IMR-90 (cell line): ENCODE measurements at regions not wholly inside any gene's neighbourhood (a gene's known extent, or its start where the extent isn't known, plus 50 kb on each side); places are given as distances from the start of the nearest gene placed in this dataset.

ENCODE experiments used
- BHLHE40 ChIP-seq: fragments of 150-350 bp; IDR thresholded peaks from 2 replicates; pipeline ENCODE4 v1.6.1; 2016; ENCODE audit warnings: mild to moderate bottlenecking, low read depth, low read length
- CEBPB ChIP-seq: IDR thresholded peaks from 2 replicates; pipeline ENCODE4 v1.6.1; 2012; ENCODE audit warnings: low read depth, low read length, improper control_type of control experiment
- ELK1 ChIP-seq: fragments of 150-350 bp; IDR thresholded peaks from 2 replicates; pipeline ENCODE4 v1.6.1; 2016; ENCODE audit warnings: low read depth, mild to moderate bottlenecking, low read length, moderate library complexity, borderline replicate concordance
- MAFK ChIP-seq: IDR thresholded peaks from 2 replicates; pipeline ENCODE4 v1.6.1; 2012; ENCODE audit warnings: low read depth, low read length, improper control_type of control experiment
- MXI1 ChIP-seq: IDR thresholded peaks from 2 replicates; pipeline ENCODE4 v1.6.1; 2012; ENCODE audit warnings: low read depth, mild to moderate bottlenecking, low read length, moderate library complexity, borderline replicate concordance
- NFE2L2 ChIP-seq: fragments of 150-350 bp; IDR thresholded peaks from 2 replicates; pipeline ENCODE4 v1.6.1; 2016; ENCODE audit warnings: low read depth, mild to moderate bottlenecking, low read length
- POLR2A ChIP-seq: IDR thresholded peaks from 2 replicates; pipeline ENCODE4 v1.6.1; 2012; ENCODE audit warnings: mild to moderate bottlenecking, low read depth, low read length
- RAD21 ChIP-seq: IDR thresholded peaks from 2 replicates; pipeline ENCODE4 v1.6.1; 2012; ENCODE audit warnings: low read length, improper control_type of control experiment
- RCOR1 ChIP-seq: IDR thresholded peaks from 2 replicates; pipeline ENCODE4 v1.6.1; 2012; ENCODE audit warnings: mild to moderate bottlenecking, low read length, improper control_type of control experiment; ENCODE audit not compliant: insufficient replicate concordance
- RFX5 ChIP-seq: IDR thresholded peaks from 2 replicates; pipeline ENCODE4 v1.8.0; 2012; ENCODE audit warnings: low read depth, mild to moderate bottlenecking, low read length, moderate library complexity
- SMC3 ChIP-seq: fragments of 150-350 bp; IDR thresholded peaks from 2 replicates; pipeline ENCODE4 v1.6.1; 2016; ENCODE audit warnings: low read depth, mild to moderate bottlenecking, antibody characterized with exemption, low read length, moderate library complexity
- TF ChIP-seq, protein P1 (sequence below): conservative IDR thresholded peaks from 2 replicates; pipeline ENCODE4 v1.5.1; 2012; ENCODE audit warnings: mild to moderate bottlenecking, low read depth, low read length, improper control_type of control experiment
- TF ChIP-seq, protein P2 (sequence below): fragments of 150-350 bp; IDR thresholded peaks from 2 replicates; pipeline ENCODE4 v1.6.1; 2017; ENCODE audit warnings: mild to moderate bottlenecking, antibody characterized with exemption, low read length, low read depth

DNA sequence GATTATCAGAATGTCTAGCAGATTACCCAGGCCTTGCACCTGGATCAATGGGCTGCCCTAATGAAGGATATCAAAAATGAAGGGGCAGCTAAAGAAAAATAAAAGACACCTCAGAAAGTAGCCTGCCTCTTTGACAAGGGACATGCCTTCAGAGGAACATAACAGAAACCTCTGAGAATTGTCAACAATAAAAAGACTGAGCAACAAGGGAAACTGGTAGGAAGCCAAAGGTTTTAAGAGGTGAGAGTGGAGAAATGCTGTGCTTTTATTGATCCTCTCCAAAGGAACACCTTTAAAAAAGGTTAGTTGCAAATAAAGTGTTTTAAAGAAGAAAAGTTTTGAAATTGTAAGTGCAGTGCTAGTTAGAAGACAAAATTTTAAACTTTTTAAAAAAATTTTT is 187.8 kb upstream of the TTC14 start:
- TF ChIP-seq, protein P1, sequence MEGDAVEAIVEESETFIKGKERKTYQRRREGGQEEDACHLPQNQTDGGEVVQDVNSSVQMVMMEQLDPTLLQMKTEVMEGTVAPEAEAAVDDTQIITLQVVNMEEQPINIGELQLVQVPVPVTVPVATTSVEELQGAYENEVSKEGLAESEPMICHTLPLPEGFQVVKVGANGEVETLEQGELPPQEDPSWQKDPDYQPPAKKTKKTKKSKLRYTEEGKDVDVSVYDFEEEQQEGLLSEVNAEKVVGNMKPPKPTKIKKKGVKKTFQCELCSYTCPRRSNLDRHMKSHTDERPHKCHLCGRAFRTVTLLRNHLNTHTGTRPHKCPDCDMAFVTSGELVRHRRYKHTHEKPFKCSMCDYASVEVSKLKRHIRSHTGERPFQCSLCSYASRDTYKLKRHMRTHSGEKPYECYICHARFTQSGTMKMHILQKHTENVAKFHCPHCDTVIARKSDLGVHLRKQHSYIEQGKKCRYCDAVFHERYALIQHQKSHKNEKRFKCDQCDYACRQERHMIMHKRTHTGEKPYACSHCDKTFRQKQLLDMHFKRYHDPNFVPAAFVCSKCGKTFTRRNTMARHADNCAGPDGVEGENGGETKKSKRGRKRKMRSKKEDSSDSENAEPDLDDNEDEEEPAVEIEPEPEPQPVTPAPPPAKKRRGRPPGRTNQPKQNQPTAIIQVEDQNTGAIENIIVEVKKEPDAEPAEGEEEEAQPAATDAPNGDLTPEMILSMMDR, result no peak
- TF ChIP-seq, protein P2, sequence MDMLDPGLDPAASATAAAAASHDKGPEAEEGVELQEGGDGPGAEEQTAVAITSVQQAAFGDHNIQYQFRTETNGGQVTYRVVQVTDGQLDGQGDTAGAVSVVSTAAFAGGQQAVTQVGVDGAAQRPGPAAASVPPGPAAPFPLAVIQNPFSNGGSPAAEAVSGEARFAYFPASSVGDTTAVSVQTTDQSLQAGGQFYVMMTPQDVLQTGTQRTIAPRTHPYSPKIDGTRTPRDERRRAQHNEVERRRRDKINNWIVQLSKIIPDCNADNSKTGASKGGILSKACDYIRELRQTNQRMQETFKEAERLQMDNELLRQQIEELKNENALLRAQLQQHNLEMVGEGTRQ, result no peak
- no peak for TF ChIP-seq SMC3
- no peak for TF ChIP-seq POLR2A
- no peak for TF ChIP-seq RFX5
- no peak for TF ChIP-seq CEBPB
- TF ChIP-seq MXI1, result no peak
- no peak for TF ChIP-seq BHLHE40
- no peak for TF ChIP-seq RCOR1
- TF ChIP-seq RAD21, result no peak
- no peak for TF ChIP-seq ELK1
- no peak for TF ChIP-seq NFE2L2
- TF ChIP-seq MAFK, result no peak
